H1 (cell line): ENCODE measurements at regions not wholly inside any gene's neighbourhood (a gene's known extent, or its start where the extent isn't known, plus 50 kb on each side); places are given as distances from the start of the nearest gene placed in this dataset.

Experiments used
- CTCF ChIP-seq, 3 experiments: IDR thresholded peaks; 1 replicate in 2 of 3; 2 replicates in 1 of 3; pipeline versions ENCODE4 v1.5.1 to v1.6.1; 2011; ENCODE audit warnings: low read length in 3 of 3, mild to moderate bottlenecking in 3 of 3, inconsistent platforms in 2 of 3, low read depth in 1 of 3, moderate library complexity in 1 of 3; ENCODE audit not compliant: insufficient read depth in 1 of 3; ENCODE audit errors: control extremely low read depth in 1 of 3
- HDAC6 ChIP-seq: IDR thresholded peaks from one replicate; pipeline ENCODE4 v1.7.1; 2012; ENCODE audit warnings: low read depth, mild to moderate bottlenecking, inconsistent platforms, low read length, moderate library complexity
- MAX ChIP-seq: IDR thresholded peaks from 2 replicates; pipeline ENCODE4 v1.6.1; 2012; ENCODE audit warnings: inconsistent platforms
- POLR2A ChIP-seq, 2 experiments: IDR thresholded peaks; 1 replicate in 1 of 2; 2 replicates in 1 of 2; pipeline ENCODE4 v1.6.1; 2011; ENCODE audit warnings: low read depth in 2 of 2, low read length in 2 of 2, mild to moderate bottlenecking in 2 of 2; ENCODE audit errors: control extremely low read depth in 1 of 2
- POU5F1 ChIP-seq: IDR thresholded peaks from 2 replicates; pipeline ENCODE4 v1.6.1; 2011; ENCODE audit warnings: low read depth, mild to moderate bottlenecking, low read length, moderate library complexity
- RAD21 ChIP-seq, 2 experiments: IDR thresholded peaks in 1 of 2; conservative IDR thresholded peaks in 1 of 2; 2 replicates each; pipeline ENCODE4 v1.6.1; 2011; ENCODE audit warnings: low read depth in 2 of 2, low read length in 2 of 2, improper control_type of control experiment in 1 of 2, inconsistent platforms in 1 of 2, mild to moderate bottlenecking in 1 of 2, moderate library complexity in 1 of 2
- RXRA ChIP-seq: IDR thresholded peaks from 2 replicates; pipeline ENCODE4 v1.6.1; 2011; ENCODE audit warnings: low read depth, mild to moderate bottlenecking, low read length, moderate library complexity; ENCODE audit not compliant: insufficient read depth
- SIRT6 ChIP-seq: IDR thresholded peaks from one replicate; pipeline ENCODE4 v1.7.1; 2012; ENCODE audit warnings: low read length, inconsistent platforms
- ZNF274 ChIP-seq: IDR thresholded peaks from 2 replicates; pipeline ENCODE4 v1.7.0; 2012; ENCODE audit warnings: low read length, borderline replicate concordance; ENCODE audit errors: extremely low read depth

- no peak for TF ChIP-seq CTCF (IDR thresholded peaks at IDR 0.05; ENCODE audit: control extremely low read depth in 1 of 3, insufficient read depth in 1 of 3, low read depth in 1 of 3, low read length in 3 of 3)
- TF ChIP-seq ZNF274, result no peak
- no peak for TF ChIP-seq POLR2A (IDR thresholded peaks at IDR 0.05; ENCODE audit: control extremely low read depth in 1 of 2, low read depth in 2 of 2, low read length in 2 of 2)
- no peak for TF ChIP-seq RXRA
- TF ChIP-seq MAX, result no peak
- no peak for TF ChIP-seq RAD21 (IDR thresholded peaks at IDR 0.05 in 1 of 2, conservative IDR thresholded peaks at IDR 0.05 in 1 of 2; ENCODE audit: low read depth in 2 of 2, low read length in 2 of 2)
- TF ChIP-seq SIRT6, result no peak
- no peak for TF ChIP-seq HDAC6
- TF ChIP-seq POU5F1, result no peak
Observed at GRCh38 chr2:184205048-184205596, 393.2 kb upstream of the ZNF804A start.
